Fibroblast of skin of scalp (primary cell): ENCODE measurements at regions not wholly inside any gene's neighbourhood (a gene's known extent, or its start where the extent isn't known, plus 50 kb on each side); places are given as distances from the start of the nearest gene placed in this dataset.

ENCODE experiments used
- DNase-seq: peaks from one replicate; pipeline ENCODE4 v3.0.0-alpha.2; 2013

GRCh38 chr1:78427506-78427905 lies 63.3 kb upstream of the PTGFR start:
- no peak for DNase-seq

DNA sequence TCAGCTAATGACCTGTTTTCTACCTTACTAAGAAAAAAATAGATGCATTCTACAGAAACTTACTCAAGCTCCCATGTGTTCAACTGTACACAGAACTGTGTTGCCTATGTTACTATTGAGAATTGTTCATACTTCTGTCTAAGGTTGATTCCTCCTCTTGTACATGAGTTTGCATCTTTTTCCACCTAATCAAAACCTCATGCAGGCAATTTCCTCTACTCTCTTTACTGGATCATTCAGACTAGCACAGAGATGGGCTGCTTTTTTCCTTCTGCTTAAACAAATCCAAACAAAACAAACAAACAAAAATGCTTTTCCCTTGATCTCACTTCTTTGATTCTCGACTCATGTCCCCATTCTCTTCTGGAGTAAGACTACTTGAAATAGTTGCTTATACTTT lies 58.8 kb upstream of the PTGFR start:
- no peak for DNase-seq

- DNase-seq = no peak
Observed at GRCh38 chr1:78434351-78434750, 56.4 kb upstream of the PTGFR start.

DNA sequence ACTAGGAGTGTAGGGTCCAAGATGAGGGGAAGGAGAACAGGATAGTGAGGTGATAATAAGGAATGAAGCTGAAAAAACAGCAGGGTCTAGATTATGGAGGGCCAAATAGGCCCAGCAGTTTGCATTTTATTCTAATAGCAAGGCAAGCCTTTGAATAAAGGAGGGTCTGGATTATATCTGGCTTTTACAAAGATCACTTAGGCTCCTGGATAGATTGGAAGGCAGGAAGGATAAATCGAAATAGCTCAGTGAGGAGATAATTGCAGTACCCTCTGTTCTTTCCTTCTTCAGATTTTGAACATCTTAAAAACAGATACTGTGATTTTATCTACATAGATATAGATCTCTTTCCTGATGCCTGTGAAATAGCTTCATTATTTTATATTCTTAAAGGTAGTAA lies 53.8 kb upstream of the PTGFR start:
- DNase-seq = no peak

- peak; percentile 66 for DNase-seq
Observed at GRCh38 chr1:78437396-78437795, 53.4 kb upstream of the PTGFR start.

DNA sequence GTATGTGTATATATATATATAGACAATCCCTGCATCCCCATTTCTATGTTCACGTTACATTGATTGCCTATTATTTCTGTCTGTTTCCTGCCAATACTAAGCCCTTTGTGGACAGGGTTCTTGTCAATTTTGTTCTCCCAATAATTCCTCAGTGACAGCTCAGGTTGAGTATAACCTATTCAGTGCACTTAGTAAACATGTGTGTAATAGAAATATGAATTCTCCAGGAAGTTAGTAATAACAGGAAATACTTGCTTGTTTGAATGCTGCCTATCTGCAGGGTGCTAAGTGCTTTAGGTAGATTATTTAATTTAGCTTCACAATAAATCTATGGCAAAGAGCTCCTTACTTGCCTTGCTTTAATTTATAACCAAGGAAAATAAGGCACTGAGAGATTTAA lies 52.8 kb upstream of the PTGFR start:
- DNase-seq = no peak

DNA sequence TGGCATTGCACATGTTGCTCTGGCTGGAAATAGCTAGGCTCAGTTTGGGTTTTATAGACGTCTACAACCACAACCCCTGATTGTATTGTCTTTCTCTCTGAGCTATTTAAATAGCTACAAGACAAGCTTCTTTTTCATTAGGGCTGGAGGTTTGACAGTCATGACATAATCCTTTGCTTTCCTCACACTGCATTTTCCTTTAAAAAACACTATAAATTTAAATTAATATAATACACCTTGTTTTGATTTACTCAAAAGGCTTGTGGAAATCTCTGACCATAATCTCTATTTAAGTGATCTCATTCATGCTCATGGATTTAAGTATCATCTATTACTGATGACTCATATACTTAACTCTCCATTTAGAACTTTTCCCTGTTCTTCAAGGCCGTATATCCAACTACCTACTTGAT lies 50.4 kb upstream of the PTGFR start:
- DNase-seq = peak; percentile 22
